SU-DHL-6 (cell line): ENCODE measurements at regions not wholly inside any gene's neighbourhood (a gene's known extent, or its start where the extent isn't known, plus 50 kb on each side); places are given as distances from the start of the nearest gene placed in this dataset.

Source experiments
- H2AFZ ChIP-seq: fragments of 200-600 bp; sonication (generic); 2 replicates; pipeline ENCODE4 v1.6.1; 2014; ENCODE audit warnings: low read depth, mild to moderate bottlenecking, moderate library complexity, mixed read lengths, antibody characterized with exemption, low read length; ENCODE audit not compliant: severe bottlenecking
- H3F3A ChIP-seq: fragments of 200-600 bp; shearing (Covaris generic); 2 replicates; pipeline ENCODE4 v1.6.0; 2016; ENCODE audit warnings: antibody characterized with exemption, mild to moderate bottlenecking; ENCODE audit not compliant: insufficient read depth
- H3K27ac ChIP-seq: fragments of 200-600 bp; sonication (generic); 2 replicates; pipeline ENCODE4 v1.5.1; 2016; ENCODE audit warnings: low read depth, mild to moderate bottlenecking, low read length, moderate library complexity, mixed read lengths
- H3K27me3 ChIP-seq: fragments of 200-600 bp; sonication (generic), shearing (Covaris generic); 2 replicates; pipeline ENCODE4 v1.6.0; 2014; ENCODE audit warnings: mild to moderate bottlenecking, low read length
- H3K36me3 ChIP-seq: fragments of 200-600 bp; sonication (generic); 2 replicates; pipeline ENCODE4 v1.6.1; 2014; ENCODE audit warnings: mild to moderate bottlenecking, low read length, mixed read lengths
- H3K4me2 ChIP-seq: fragments of 300-600, 200-600 bp; shearing (Covaris generic), sonication (generic); 2 replicates; pipeline ENCODE4 v1.6.0; 2014; ENCODE audit warnings: low read length, low read depth, mild to moderate bottlenecking; ENCODE audit not compliant: poor library complexity, severe bottlenecking
- H3K4me3 ChIP-seq: fragments of 200-600 bp; sonication (generic); 2 replicates; pipeline ENCODE4 v1.5.1; 2014; ENCODE audit warnings: antibody characterized with exemption, low read length, mild to moderate bottlenecking, mixed read lengths; ENCODE audit not compliant: insufficient read depth, poor library complexity, severe bottlenecking
- H3K79me2 ChIP-seq: fragments of 200-600 bp; sonication (generic); 2 replicates; pipeline ENCODE4 v1.6.1; 2014; ENCODE audit warnings: mild to moderate bottlenecking, low read length, moderate library complexity; ENCODE audit not compliant: insufficient read depth
- H3K9ac ChIP-seq: fragments of 200-600 bp; sonication (generic); 2 replicates; pipeline ENCODE4 v1.7.0; 2014; ENCODE audit warnings: mild to moderate bottlenecking, low read length
- H3K9me2 ChIP-seq: fragments of 200-600 bp; sonication (generic); replicated peaks from 2 replicates; pipeline ENCODE4 v1.6.1; 2014; ENCODE audit warnings: low read length; ENCODE audit not compliant: insufficient read depth
- H3K9me3 ChIP-seq: fragments of 200-600 bp; sonication (generic); 2 replicates; pipeline ENCODE4 v1.6.1; 2014; ENCODE audit warnings: low read length, mixed read lengths; ENCODE audit not compliant: insufficient read depth
- H4K20me1 ChIP-seq: fragments of 200-600 bp; sonication (generic); 2 replicates; pipeline ENCODE4 v1.6.1; 2014; ENCODE audit warnings: low read depth, mild to moderate bottlenecking, antibody characterized with exemption, low read length, moderate library complexity, mixed read lengths
- CTCF ChIP-seq: fragments of 200-600 bp; sonication (generic); IDR thresholded peaks from one replicate; pipeline ENCODE4 v1.5.1; 2017; ENCODE audit warnings: antibody characterized with exemption, mild to moderate bottlenecking, low read length, moderate library complexity; ENCODE audit not compliant: insufficient read depth, poor library complexity, severe bottlenecking
- EZH2phosphoT487 ChIP-seq: fragments of 200-600 bp; sonication (generic), shearing (Covaris generic); conservative IDR thresholded peaks from 2 replicates; pipeline ENCODE4 v1.6.1; 2018; ENCODE audit warnings: mild to moderate bottlenecking, antibody characterized with exemption, low read length, moderate library complexity, mixed read lengths

- Histone ChIP-seq H3K4me3 (no peak overlapping the region), H3K9me3 (no peaks in the 10 kb centered on the region), H3K79me2 (no peaks in the 10 kb centered on the region), H3K4me2 (no peak overlapping the region), H4K20me1 (no peaks in the 10 kb centered on the region), H3F3A (no peaks in the 10 kb centered on the region), H3K9ac (no peak overlapping the region), H3K27ac (no peak overlapping the region), H3K27me3 (no peaks in the 10 kb centered on the region), H3K9me2 (no peaks in the 10 kb centered on the region), H2AFZ (no peak overlapping the region), H3K36me3 (no peaks in the 10 kb centered on the region)
- no peak for TF ChIP-seq EZH2phosphoT487
- no peak for TF ChIP-seq CTCF
Observed at GRCh38 chr11:134988495-134988894, 576.5 kb upstream of the B3GAT1 start.

- Histone ChIP-seq H3K79me2 (no peaks in the 10 kb centered on the region), H3K4me3 (no peak overlapping the region), H2AFZ (no peak overlapping the region), H3K27me3 (no peaks in the 10 kb centered on the region), H4K20me1 (no peaks in the 10 kb centered on the region), H3K9ac (no peak overlapping the region), H3K4me2 (no peak overlapping the region), H3F3A (no peaks in the 10 kb centered on the region), H3K9me2 (no peaks in the 10 kb centered on the region), H3K27ac (no peak overlapping the region), H3K36me3 (no peaks in the 10 kb centered on the region), H3K9me3 (no peaks in the 10 kb centered on the region)
- TF ChIP-seq CTCF (no peak), EZH2phosphoT487 (no peak)
Observed at GRCh38 chr11:134987822-134988221, 575.8 kb upstream of the B3GAT1 start.

- no peak overlapping the region for H3K27ac ChIP-seq
- no peak overlapping the region for H3K4me3 ChIP-seq
- H3K79me2 ChIP-seq = no peaks in the 10 kb centered on the region
- H3K9ac ChIP-seq = no peak overlapping the region
- TF ChIP-seq EZH2phosphoT487 = no peak
- TF ChIP-seq CTCF = no peak
- H3F3A ChIP-seq = no peaks in the 10 kb centered on the region
- no peaks in the 10 kb centered on the region for H3K9me2 ChIP-seq
- H3K27me3 ChIP-seq = no peaks in the 10 kb centered on the region
- H3K9me3 ChIP-seq = no peaks in the 10 kb centered on the region
- no peaks in the 10 kb centered on the region for H3K36me3 ChIP-seq
- no peak overlapping the region for H3K4me2 ChIP-seq
- H4K20me1 ChIP-seq = no peaks in the 10 kb centered on the region
- no peak overlapping the region for H2AFZ ChIP-seq
Observed at GRCh38 chr11:134987223-134987768, 575.3 kb upstream of the B3GAT1 start.
